Hepatocyte (in vitro differentiated cells): ENCODE measurements at regions not wholly inside any gene's neighbourhood (a gene's known extent, or its start where the extent isn't known, plus 50 kb on each side); places are given as distances from the start of the nearest gene placed in this dataset.

ENCODE experiments used
- EZH2 ChIP-seq: fragments of 200-600 bp; sonication (generic); IDR thresholded peaks from 2 replicates; pipeline ENCODE4 v1.6.1; 2016; ENCODE audit warnings: antibody characterized with exemption, mild to moderate bottlenecking, borderline replicate concordance
- TF ChIP-seq, protein P1 (sequence below): fragments of 200-600 bp; sonication (generic); IDR thresholded peaks from 2 replicates; pipeline ENCODE4 v1.5.1; 2016; ENCODE audit warnings: antibody characterized with exemption, mild to moderate bottlenecking; ENCODE audit not compliant: poor library complexity

GRCh38 chr4:133377286-133377685 lies 228.2 kb downstream of the PCDH10 start:
- TF ChIP-seq, protein P1, sequence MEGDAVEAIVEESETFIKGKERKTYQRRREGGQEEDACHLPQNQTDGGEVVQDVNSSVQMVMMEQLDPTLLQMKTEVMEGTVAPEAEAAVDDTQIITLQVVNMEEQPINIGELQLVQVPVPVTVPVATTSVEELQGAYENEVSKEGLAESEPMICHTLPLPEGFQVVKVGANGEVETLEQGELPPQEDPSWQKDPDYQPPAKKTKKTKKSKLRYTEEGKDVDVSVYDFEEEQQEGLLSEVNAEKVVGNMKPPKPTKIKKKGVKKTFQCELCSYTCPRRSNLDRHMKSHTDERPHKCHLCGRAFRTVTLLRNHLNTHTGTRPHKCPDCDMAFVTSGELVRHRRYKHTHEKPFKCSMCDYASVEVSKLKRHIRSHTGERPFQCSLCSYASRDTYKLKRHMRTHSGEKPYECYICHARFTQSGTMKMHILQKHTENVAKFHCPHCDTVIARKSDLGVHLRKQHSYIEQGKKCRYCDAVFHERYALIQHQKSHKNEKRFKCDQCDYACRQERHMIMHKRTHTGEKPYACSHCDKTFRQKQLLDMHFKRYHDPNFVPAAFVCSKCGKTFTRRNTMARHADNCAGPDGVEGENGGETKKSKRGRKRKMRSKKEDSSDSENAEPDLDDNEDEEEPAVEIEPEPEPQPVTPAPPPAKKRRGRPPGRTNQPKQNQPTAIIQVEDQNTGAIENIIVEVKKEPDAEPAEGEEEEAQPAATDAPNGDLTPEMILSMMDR = no peak
- no peak for TF ChIP-seq EZH2
